Gastrocnemius medialis (tissue), 4 donors: ENCODE measurements at regions not wholly inside any gene's neighbourhood (a gene's known extent, or its start where the extent isn't known, plus 50 kb on each side); places are given as distances from the start of the nearest gene placed in this dataset.

Experiments used
- ATAC-seq, 2 donors: fragments of 150-250 bp; one replicate each; pipeline ENCODE4 v1.9.1; 2016
- DNase-seq, 2 donors: peaks; one replicate each; pipeline ENCODE4 v3.0.0-alpha.2; 2019
- H3K27ac ChIP-seq, 4 donors: fragments of 200-600 bp; sonication (generic); 1 replicate in 1 of 4; 2 replicates in 3 of 4; pipeline ENCODE4 v1.5.1; 2016 to 2018; ENCODE audit warnings: mild to moderate bottlenecking in 2 of 4, moderate library complexity in 1 of 4
- H3K27me3 ChIP-seq, 3 donors: fragments of 200-600 bp; sonication (generic) in 2 of 3; 1 replicate in 1 of 3; 2 replicates in 2 of 3; pipeline versions ENCODE4 v1.5.1 to v1.6.0; 2016 to 2019; ENCODE audit warnings: mild to moderate bottlenecking in 1 of 3, moderate library complexity in 1 of 3
- H3K36me3 ChIP-seq, 2 donors: fragments of 200-600 bp; sonication (generic) in 1 of 2; one replicate each; pipeline ENCODE4 v1.5.1; 2017 to 2018
- H3K4me1 ChIP-seq, 2 donors: fragments of 200-600 bp; sonication (generic) in 1 of 2; one replicate each; pipeline ENCODE4 v1.5.1; 2016 to 2017; ENCODE audit warnings: mild to moderate bottlenecking in 2 of 2
- H3K4me3 ChIP-seq, 4 donors: fragments of 200-600 bp; sonication (generic) in 3 of 4; 1 replicate in 1 of 4; 2 replicates in 3 of 4; pipeline ENCODE4 v1.5.1; 2016 to 2019; ENCODE audit warnings: mild to moderate bottlenecking in 2 of 4
- H3K9me3 ChIP-seq, 3 donors: fragments of 200-600 bp; sonication (generic) in 2 of 3; 1 replicate in 1 of 3; 2 replicates in 2 of 3; pipeline ENCODE4 v1.5.1; 2016 to 2019
- POLR2A ChIP-seq, 2 donors: fragments of 450-650 bp; IDR thresholded peaks; one replicate each; pipeline ENCODE4 v1.6.1; 2017; ENCODE audit warnings: antibody characterized with exemption in 2 of 2, mild to moderate bottlenecking in 2 of 2, moderate library complexity in 2 of 2
- in situ Hi-C, 4 donors: fragments of 200-750 bp; cut with MboI; loops; one replicate each; pipeline versions ENCODE4 v1.15.0 to v1.8.0; 2017; ENCODE audit warnings: low sequenced_read_pairs in 4 of 4
- intact Hi-C: fragments of 100-400 bp; cut with DNase I; formaldehyde crosslinking; loops from one replicate; pipeline ENCODE4 v1.15.1; 2023; ENCODE audit warnings: low total_unique reads
- TF ChIP-seq, protein P1 (sequence below), 5 experiments: fragments of 450-650 bp in 3 of 5; fragments of 200-600 bp in 2 of 5; sonication (generic) in 2 of 5; IDR thresholded peaks in 4 of 5; conservative IDR thresholded peaks in 1 of 5; 1 replicate in 4 of 5; 2 replicates in 1 of 5; pipeline ENCODE4 v1.5.1; 2016 to 2019; ENCODE audit warnings: antibody characterized with exemption in 5 of 5, mild to moderate bottlenecking in 3 of 5, moderate library complexity in 3 of 5

DNA sequence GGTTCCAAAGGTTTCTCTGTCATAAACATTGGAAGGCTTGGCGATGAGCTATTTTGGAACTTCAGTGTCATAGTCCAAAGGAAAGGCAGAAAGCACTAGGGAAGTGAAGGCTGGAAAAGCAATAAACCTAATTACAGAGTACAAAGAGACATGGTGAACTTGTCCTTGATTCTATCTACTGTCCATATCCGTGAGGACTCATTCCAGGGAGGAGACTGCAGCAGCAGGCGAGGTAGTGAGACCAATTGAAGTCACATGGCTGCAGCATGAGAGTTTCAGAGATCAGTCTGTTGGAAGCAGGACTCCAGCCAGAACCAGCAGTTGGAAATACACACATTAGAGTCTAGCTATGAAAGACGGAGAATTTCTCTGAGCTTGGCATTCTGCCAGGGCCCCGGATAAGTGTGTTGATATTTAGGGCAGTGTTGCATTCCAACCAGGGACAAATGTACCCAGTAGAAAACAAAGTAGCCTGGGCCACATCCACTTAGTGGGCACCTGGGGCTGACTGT is 54.1 kb upstream of the ARHGAP42 start:
- in situ Hi-C loops (no loop called here), intact Hi-C loops (loop anchor here (5.0 kb wide), 2 partner anchors 54 to 224 kb away; partner anchors contain the start of gene ARHGAP42)
- Histone ChIP-seq H3K27ac (peak overlapping the region; percentile 60 to 73 (median 62)), H3K9me3 (no peaks in the 10 kb centered on the region), H3K4me1 (peaks cover 19 to 47% of the 10 kb centered on the region in 2 donors), H3K27me3 (no peaks in the 10 kb centered on the region), H3K4me3 (peak overlapping the region in 2 of 4 donors; percentile 4 to 13), H3K36me3 (no peaks in the 10 kb centered on the region)
- ATAC-seq = peak; percentile 85 to 90
- peak; percentile 30 to 44 for DNase-seq
- no peak for TF ChIP-seq POLR2A (IDR thresholded peaks at IDR 0.05)
- TF ChIP-seq, protein P1, sequence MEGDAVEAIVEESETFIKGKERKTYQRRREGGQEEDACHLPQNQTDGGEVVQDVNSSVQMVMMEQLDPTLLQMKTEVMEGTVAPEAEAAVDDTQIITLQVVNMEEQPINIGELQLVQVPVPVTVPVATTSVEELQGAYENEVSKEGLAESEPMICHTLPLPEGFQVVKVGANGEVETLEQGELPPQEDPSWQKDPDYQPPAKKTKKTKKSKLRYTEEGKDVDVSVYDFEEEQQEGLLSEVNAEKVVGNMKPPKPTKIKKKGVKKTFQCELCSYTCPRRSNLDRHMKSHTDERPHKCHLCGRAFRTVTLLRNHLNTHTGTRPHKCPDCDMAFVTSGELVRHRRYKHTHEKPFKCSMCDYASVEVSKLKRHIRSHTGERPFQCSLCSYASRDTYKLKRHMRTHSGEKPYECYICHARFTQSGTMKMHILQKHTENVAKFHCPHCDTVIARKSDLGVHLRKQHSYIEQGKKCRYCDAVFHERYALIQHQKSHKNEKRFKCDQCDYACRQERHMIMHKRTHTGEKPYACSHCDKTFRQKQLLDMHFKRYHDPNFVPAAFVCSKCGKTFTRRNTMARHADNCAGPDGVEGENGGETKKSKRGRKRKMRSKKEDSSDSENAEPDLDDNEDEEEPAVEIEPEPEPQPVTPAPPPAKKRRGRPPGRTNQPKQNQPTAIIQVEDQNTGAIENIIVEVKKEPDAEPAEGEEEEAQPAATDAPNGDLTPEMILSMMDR (IDR thresholded peaks at IDR 0.05 in 4 of 5, conservative IDR thresholded peaks at IDR 0.05 in 1 of 5) = no peak

- in situ Hi-C loops = no loop called here
- peaks cover 19 to 44% of the 10 kb centered on the region in 2 donors for H3K4me1 ChIP-seq
- H3K9me3 ChIP-seq = no peaks in the 10 kb centered on the region
- no peak for DNase-seq
- no peaks in the 10 kb centered on the region for H3K36me3 ChIP-seq
- intact Hi-C loops = no loop called here
- H3K4me3 ChIP-seq = no peak overlapping the region
- ATAC-seq = no peak
- H3K27ac ChIP-seq = no peak overlapping the region
- no peaks in the 10 kb centered on the region for H3K27me3 ChIP-seq
- TF ChIP-seq POLR2A (IDR thresholded peaks at IDR 0.05) = no peak
- TF ChIP-seq, protein P1 (IDR thresholded peaks at IDR 0.05 in 4 of 5, conservative IDR thresholded peaks at IDR 0.05 in 1 of 5) = no peak
These were observed 51.9 kb upstream of the ARHGAP42 start for GRCh38 chr11:100635194-100635593.

- no peaks in the 10 kb centered on the region for H3K36me3 ChIP-seq
- no peaks in the 10 kb centered on the region for H3K27me3 ChIP-seq
- DNase-seq (no peak), ATAC-seq (no peak)
- H3K27ac ChIP-seq = no peak overlapping the region
- in situ Hi-C loops (no loop called here), intact Hi-C loops (no loop called here)
- TF ChIP-seq, protein P1 (IDR thresholded peaks at IDR 0.05 in 4 of 5, conservative IDR thresholded peaks at IDR 0.05 in 1 of 5) = no peak
- TF ChIP-seq POLR2A (IDR thresholded peaks at IDR 0.05) = no peak
- no peaks in the 10 kb centered on the region for H3K9me3 ChIP-seq
- no peak overlapping the region for H3K4me3 ChIP-seq
- H3K4me1 ChIP-seq = peaks cover 12 to 40% of the 10 kb centered on the region in 2 donors
These were observed 50.6 kb upstream of the ARHGAP42 start for GRCh38 chr11:100636536-100636935.
